ENCODE measurements at regions not wholly inside any gene's neighbourhood (a gene's known extent, or its start where the extent isn't known, plus 50 kb on each side); places are given as distances from the start of the nearest gene placed in this dataset.

DNA sequence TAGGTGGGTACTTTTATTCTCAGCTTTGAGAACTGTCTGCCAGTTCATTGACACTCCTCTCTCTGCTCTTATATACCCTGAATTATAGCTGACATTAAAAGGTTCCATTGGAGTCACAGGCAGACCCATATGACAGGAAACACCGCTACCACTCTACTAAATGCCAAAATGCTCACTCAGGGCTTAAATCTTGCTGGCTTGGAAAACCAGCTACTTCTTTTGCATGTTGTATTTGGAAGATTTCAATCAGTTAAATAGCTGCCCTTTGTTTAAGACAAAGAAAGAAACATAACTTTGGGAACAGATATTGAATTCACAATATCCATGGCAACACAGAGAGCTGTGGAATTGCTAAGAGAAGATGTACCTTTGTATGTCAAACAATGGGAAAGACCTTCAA, 876.5 kb downstream of the USP25 start:
- Mint-ChIP-seq H3K9me3 (no peaks in the 10 kb centered on the region), H3K27ac (no peak overlapping the region), H3K27me3 (no peaks in the 10 kb centered on the region), H3K4me3 (no peak overlapping the region), H3K4me1 (ENCODE audit: low read depth) (no peaks in the 10 kb centered on the region), H3K36me3 (ENCODE audit: low read depth) (no peaks in the 10 kb centered on the region)
- TF ChIP-seq CTCF (IDR thresholded peaks at IDR 0.05) = no peak
- intact Hi-C loops (cut with micrococcal nuclease) = no loop called here
- DNase-seq (no peak), ATAC-seq (no peak)
- CTCF ChIA-PET = no interaction called here
- POLR2A ChIA-PET = no interaction called here

GRCh38 chr21:16608209-16608830, 878.5 kb downstream of the USP25 start:
- Mint-ChIP-seq H3K36me3 (ENCODE audit: low read depth) (no peaks in the 10 kb centered on the region), H3K9me3 (no peaks in the 10 kb centered on the region), H3K4me1 (ENCODE audit: low read depth) (no peaks in the 10 kb centered on the region), H3K4me3 (no peak overlapping the region), H3K27me3 (no peaks in the 10 kb centered on the region), H3K27ac (no peak overlapping the region)
- intact Hi-C loops (cut with micrococcal nuclease) = no loop called here
- ATAC-seq = no peak
- no peak for TF ChIP-seq CTCF (IDR thresholded peaks at IDR 0.05)
- CTCF ChIA-PET = no interaction called here
- POLR2A ChIA-PET = no interaction called here
- no peak for DNase-seq

GRCh38 chr21:16619281-16619680, 889.5 kb downstream of the USP25 start:
- Mint-ChIP-seq H3K4me1 (ENCODE audit: low read depth) (no peaks in the 10 kb centered on the region), H3K4me3 (no peak overlapping the region), H3K27ac (no peak overlapping the region), H3K9me3 (peaks cover 5% of the 10 kb centered on the region), H3K27me3 (no peaks in the 10 kb centered on the region), H3K36me3 (ENCODE audit: low read depth) (no peaks in the 10 kb centered on the region)
- ChIA-PET CTCF (no interaction called here), POLR2A (no interaction called here)
- no peak for DNase-seq
- intact Hi-C loops (cut with micrococcal nuclease) = no loop called here
- no peak for ATAC-seq
- no peak for TF ChIP-seq CTCF (IDR thresholded peaks at IDR 0.05)

DNA sequence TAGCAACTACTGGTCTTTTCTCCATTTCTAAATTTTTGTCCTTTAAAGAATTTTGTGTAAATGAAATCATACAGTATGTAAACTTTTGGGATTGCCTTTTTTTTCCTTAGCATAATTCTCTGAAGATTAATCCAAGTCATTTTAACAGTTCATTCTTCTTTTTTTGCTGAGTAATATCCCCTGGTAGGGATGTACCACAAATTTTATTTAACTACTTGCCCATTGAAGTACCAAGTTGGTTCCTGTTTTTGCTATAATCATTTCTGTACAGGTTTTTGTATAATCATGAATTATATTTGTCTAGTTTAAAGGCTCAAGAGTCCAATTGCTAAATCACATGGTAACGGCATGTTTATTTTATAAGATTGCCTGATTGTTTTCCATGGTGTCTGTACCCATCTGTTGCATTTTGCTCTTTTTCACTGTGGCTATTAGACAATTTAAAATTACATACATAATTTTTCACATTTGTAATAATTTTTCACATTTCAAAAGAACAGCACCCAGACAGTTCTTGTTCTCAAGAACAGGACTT, 891.1 kb downstream of the USP25 start:
- TF ChIP-seq CTCF (IDR thresholded peaks at IDR 0.05) = no peak
- no peak overlapping the region for H3K4me3 Mint-ChIP-seq
- ChIA-PET POLR2A (no interaction called here), CTCF (no interaction called here)
- ATAC-seq (no peak), DNase-seq (no peak)
- H3K27ac Mint-ChIP-seq = no peak overlapping the region
- intact Hi-C loops (cut with micrococcal nuclease) = no loop called here
- peaks cover 5% of the 10 kb centered on the region for H3K9me3 Mint-ChIP-seq
- no peaks in the 10 kb centered on the region for H3K27me3 Mint-ChIP-seq
- no peaks in the 10 kb centered on the region for H3K4me1 Mint-ChIP-seq (ENCODE audit: low read depth)
- no peaks in the 10 kb centered on the region for H3K36me3 Mint-ChIP-seq (ENCODE audit: low read depth)

DNA sequence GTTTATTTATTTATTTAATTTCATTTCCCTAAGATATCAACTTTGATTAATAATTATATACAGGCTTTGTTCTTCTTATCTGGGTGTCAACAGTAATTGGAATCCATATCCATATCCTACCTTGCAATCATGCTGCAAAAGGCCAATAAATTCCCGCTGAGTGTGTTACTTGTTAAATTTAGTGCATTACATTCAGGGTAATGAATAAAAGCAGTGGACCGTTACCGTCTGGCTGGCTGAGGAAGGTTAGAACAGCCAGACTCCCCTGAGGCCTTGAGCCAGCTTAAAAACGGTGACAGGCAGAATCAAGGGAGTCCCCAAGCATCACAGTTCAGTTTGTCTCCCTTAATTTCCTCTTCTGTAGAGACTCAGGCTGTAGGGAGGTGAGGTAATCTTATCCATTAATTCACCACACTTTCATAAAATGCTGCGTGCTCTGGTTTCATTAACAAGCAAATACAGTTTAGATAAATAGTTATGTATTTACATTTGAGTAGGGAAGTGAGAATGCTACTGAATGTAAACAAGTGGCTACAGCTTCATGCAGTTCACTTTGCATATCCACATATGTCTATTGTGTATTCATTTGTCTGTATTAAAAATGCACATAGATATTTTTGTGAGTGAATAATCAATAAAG, 888.2 kb upstream of the CXADR start:
- CTCF ChIA-PET = no interaction called here
- H3K9me3 Mint-ChIP-seq = peaks cover 2% of the 10 kb centered on the region
- H3K27ac Mint-ChIP-seq = no peak overlapping the region
- H3K4me3 Mint-ChIP-seq = no peak overlapping the region
- intact Hi-C loops (cut with micrococcal nuclease) = no loop called here
- POLR2A ChIA-PET = no interaction called here
- no peaks in the 10 kb centered on the region for H3K4me1 Mint-ChIP-seq (ENCODE audit: low read depth)
- TF ChIP-seq CTCF (IDR thresholded peaks at IDR 0.05) = no peak
- H3K27me3 Mint-ChIP-seq = no peaks in the 10 kb centered on the region
- ATAC-seq = no peak
- no peaks in the 10 kb centered on the region for H3K36me3 Mint-ChIP-seq (ENCODE audit: low read depth)
- DNase-seq = no peak
